ENCODE measurements at regions not wholly inside any gene's neighbourhood (a gene's known extent, or its start where the extent isn't known, plus 50 kb on each side); places are given as distances from the start of the nearest gene placed in this dataset.
"Not testable (repeated sequence)": the region's sequence is repeated elsewhere in the genome, so short reads cannot be mapped to it uniquely, and the experiment has no call there.

DNA sequence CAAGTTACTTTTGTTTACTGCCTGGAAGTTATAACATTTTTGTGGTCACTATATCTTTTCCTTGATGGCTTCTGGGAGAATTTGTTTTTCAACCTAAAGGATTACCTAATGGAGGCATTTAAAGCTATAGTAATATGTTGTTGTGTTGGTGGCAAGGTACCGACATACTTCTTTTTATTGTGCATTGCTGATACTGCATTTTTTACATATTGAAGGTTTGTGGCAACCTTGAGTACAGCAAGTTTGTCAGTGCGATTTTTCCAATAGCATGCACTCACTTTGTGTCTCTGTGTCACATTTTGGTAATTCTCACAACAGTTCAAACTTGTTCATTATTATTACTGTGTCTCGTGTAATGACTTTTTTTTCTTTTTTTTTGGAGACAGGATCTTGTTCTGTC is 246.3 kb downstream of the LRRC70 start:
- Mint-ChIP-seq H3K4me3 (no peak overlapping the region), H3K9me3 (no peaks in the 10 kb centered on the region), H3K36me3 (ENCODE audit: low read depth) (no peaks in the 10 kb centered on the region), H3K4me1 (no peaks in the 10 kb centered on the region), H3K27me3 (peaks cover 4% of the 10 kb centered on the region), H3K27ac (no peak overlapping the region)
- ATAC-seq (replicated peaks): no peak

DNA sequence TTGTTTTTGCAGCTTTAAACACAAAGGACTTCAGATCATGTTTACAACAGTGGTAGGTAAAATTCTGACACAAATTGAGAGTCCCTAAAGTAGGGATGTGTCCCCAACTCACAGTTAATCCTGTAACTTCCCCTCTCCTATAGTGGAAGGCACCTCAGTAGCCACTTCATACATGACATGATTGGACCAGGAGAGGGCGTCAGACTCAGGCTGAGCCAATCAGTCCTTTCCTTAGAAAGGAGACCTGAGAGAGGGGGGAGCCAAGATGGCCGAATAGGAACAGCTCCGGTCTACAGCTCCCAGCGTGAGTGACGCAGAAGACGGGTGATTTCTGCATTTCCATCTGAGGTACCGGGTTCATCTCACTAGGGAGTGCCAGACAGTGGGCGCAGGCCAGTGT is 238.4 kb downstream of the LRRC70 start:
- not testable (repeated sequence) for ATAC-seq (replicated peaks); H3K4me3 Mint-ChIP-seq; H3K36me3 Mint-ChIP-seq (ENCODE audit: low read depth); H3K27ac Mint-ChIP-seq; H3K9me3 Mint-ChIP-seq; H3K4me1 Mint-ChIP-seq
- H3K27me3 Mint-ChIP-seq: peaks cover 10% of the 10 kb centered on the region

DNA sequence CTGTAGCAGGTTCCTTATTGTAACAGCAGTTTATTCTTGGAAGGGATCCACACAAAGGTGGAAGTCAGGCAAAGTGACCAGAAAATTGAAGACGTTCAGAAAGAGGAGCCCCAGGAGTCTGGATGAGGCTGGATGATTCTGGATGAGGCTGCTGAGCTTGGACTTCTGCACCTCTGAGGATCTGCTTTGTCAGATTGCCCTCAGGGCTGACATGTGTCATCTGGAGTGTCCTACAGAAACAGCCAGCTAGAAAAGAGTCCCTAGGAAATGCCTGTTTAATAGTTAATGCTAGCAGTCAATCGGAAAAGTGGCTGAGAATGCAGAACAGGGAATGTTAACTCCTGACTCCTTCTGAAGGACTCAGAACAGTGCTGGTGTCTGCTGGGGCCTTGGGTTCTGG is 236.4 kb downstream of the LRRC70 start:
- Mint-ChIP-seq H3K27me3 (peaks cover 21% of the 10 kb centered on the region), H3K9me3 (peaks cover 2% of the 10 kb centered on the region), H3K36me3 (ENCODE audit: low read depth) (no peaks in the 10 kb centered on the region), H3K27ac (no peak overlapping the region), H3K4me1 (no peaks in the 10 kb centered on the region), H3K4me3 (no peak overlapping the region)
- ATAC-seq (replicated peaks): no peak

DNA sequence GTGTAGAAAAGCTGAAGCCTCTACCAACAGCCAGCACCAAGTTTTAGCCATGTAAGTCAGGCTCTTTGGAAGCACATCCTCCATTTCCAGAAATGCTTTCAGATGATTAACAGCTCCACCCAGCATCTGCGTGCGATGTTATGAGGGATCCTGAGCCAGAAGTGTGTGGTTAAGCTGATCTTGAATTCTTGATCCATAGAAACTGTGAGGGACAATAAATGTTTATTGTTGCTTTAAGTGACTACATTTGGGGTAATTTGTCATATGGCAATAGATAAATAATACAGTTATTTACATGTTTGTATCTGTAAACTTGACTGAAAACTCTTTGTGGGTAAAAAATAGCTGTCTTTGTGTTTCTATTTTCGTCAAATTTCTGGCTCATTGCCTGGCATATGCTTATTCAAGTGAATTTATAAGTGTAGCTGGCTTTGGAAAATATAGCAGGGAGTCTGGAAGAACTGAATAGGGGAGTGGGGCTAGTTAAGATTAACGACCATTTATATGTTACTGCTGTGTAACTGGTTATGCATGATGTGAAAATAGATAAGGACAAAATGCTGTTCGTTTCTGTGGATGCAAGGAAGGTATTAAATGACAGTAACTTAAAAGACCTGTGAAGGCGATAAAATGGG is 234.1 kb downstream of the LRRC70 start:
- H3K4me3 Mint-ChIP-seq: no peak overlapping the region
- peaks cover 3% of the 10 kb centered on the region for H3K9me3 Mint-ChIP-seq
- no peaks in the 10 kb centered on the region for H3K36me3 Mint-ChIP-seq (ENCODE audit: low read depth)
- H3K27ac Mint-ChIP-seq: no peak overlapping the region
- no peaks in the 10 kb centered on the region for H3K4me1 Mint-ChIP-seq
- H3K27me3 Mint-ChIP-seq: peaks cover 23% of the 10 kb centered on the region
- no peak for ATAC-seq (replicated peaks)

DNA sequence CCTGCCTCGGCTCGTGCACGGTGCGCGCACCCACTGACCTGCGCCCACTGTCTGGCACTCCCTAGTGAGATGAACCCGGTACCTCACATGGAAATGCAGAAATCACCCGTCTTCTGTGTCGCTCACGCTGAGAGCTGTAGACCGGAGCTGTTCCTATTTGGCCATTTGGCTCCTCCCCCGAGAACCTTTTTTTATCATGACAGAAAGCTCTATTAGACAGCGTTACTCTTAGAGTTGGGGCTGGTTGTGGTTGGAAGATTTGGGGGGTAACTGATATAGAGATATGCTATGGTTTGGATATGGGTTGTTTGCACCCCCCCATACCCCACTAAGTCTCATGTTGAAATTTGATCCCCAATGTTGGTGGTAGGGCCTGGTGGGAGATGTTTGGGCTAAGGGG is 226.2 kb downstream of the LRRC70 start:
- H3K27me3 Mint-ChIP-seq; H3K36me3 Mint-ChIP-seq (ENCODE audit: low read depth); H3K27ac Mint-ChIP-seq; H3K9me3 Mint-ChIP-seq; ATAC-seq (replicated peaks); H3K4me3 Mint-ChIP-seq; H3K4me1 Mint-ChIP-seq: not testable (repeated sequence)

DNA sequence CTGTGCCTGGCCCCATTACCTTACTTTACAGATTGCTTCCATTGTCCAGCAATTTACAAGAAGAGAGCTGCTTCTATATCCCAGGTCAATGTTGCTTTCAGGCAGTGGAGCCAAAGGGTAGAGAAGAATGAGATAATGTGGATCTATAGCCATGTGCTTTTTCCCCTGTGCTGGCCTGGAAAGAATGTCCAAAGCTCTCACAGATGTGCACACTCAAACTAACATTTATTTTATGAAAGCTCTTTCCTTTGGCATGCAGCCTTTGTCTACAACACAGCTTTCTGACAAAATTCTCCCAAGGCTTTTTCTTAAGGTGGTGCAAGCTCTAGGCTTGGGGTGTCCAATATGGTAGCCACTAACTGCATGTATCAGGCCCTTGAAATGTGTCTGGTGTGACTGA is 217.3 kb downstream of the LRRC70 start:
- H3K36me3 Mint-ChIP-seq (ENCODE audit: low read depth): no peaks in the 10 kb centered on the region
- no peak overlapping the region for H3K27ac Mint-ChIP-seq
- H3K4me1 Mint-ChIP-seq: no peaks in the 10 kb centered on the region
- ATAC-seq (replicated peaks): no peak
- H3K27me3 Mint-ChIP-seq: peaks cover 4% of the 10 kb centered on the region
- peaks cover 5% of the 10 kb centered on the region for H3K9me3 Mint-ChIP-seq
- no peak overlapping the region for H3K4me3 Mint-ChIP-seq

DNA sequence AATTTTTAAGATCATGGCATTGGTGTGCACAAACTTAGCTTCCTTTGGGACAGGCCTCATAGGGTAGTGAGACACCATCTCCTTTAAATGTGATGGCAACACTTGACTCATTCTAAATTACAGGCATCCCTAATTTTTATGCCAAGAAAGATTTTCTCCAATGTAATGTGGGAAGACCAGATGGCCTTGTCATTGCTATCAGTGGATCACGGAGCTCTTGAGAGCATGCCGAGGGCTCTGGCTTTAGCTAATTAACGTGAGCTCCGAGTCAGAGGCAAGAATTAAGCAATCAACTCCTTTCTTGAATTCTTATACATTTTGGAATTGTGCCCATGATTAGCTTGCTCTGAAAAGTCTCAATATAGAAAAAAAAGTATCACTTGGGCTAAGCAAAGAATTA is 215.8 kb downstream of the LRRC70 start:
- H3K4me1 Mint-ChIP-seq: no peaks in the 10 kb centered on the region

DNA sequence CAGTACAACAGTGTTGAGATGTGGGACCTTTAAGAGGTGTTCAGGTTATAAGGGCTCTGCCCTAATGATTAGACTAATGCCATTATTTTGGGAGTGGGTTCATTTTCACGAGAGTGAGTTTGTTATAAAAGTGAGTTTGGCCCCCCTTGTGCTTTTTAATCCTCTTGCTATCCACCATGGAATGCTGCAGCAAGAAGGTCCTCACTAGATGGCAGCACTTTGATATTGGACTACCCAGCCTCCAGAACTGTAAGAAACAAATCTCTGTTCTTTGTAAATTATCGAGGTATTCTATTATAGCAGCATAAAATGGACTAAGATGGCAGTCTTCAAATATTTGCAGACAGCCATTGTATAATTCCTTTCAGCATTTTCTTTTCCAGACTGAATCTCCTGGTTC is 212.4 kb downstream of the LRRC70 start:
- no peaks in the 10 kb centered on the region for H3K9me3 Mint-ChIP-seq
- no peak overlapping the region for H3K4me3 Mint-ChIP-seq
- ATAC-seq (replicated peaks): no peak
- H3K27ac Mint-ChIP-seq: no peak overlapping the region
- H3K4me1 Mint-ChIP-seq: no peaks in the 10 kb centered on the region
- peaks cover 13% of the 10 kb centered on the region for H3K27me3 Mint-ChIP-seq
- H3K36me3 Mint-ChIP-seq (ENCODE audit: low read depth): no peaks in the 10 kb centered on the region

More for the DNA sequence above, 215.8 kb downstream of the LRRC70 start:
- Mint-ChIP-seq H3K9me3 (peaks cover 5% of the 10 kb centered on the region), H3K27ac (no peak overlapping the region), H3K36me3 (ENCODE audit: low read depth) (no peaks in the 10 kb centered on the region), H3K4me3 (no peak overlapping the region), H3K27me3 (peaks cover 10% of the 10 kb centered on the region)
- ATAC-seq (replicated peaks): no peak

DNA sequence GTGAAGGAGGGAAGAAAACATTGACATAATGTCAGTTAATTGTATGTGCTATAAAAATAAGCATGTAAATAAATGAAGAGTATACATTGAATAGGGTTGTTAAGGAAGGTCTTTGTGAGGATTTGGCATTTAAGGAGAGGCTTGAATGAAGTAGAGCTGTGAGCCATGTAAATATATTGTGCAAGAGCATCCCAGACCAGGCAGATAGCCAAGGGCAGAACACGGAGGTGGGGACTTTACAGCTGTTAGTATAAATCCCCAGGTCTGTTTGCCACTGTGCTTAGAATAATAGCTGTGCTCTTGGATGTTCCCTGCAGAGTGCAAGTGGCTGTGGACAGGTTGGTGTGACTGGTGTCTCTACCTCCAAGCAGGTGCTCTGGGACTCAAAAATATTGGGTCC is 211.7 kb downstream of the LRRC70 start:
- ATAC-seq (replicated peaks): no peak
- H3K4me1 Mint-ChIP-seq: no peaks in the 10 kb centered on the region
- H3K27me3 Mint-ChIP-seq: peaks cover 16% of the 10 kb centered on the region
- H3K27ac Mint-ChIP-seq: no peak overlapping the region
- H3K9me3 Mint-ChIP-seq: no peaks in the 10 kb centered on the region
- no peaks in the 10 kb centered on the region for H3K36me3 Mint-ChIP-seq (ENCODE audit: low read depth)
- H3K4me3 Mint-ChIP-seq: no peak overlapping the region

DNA sequence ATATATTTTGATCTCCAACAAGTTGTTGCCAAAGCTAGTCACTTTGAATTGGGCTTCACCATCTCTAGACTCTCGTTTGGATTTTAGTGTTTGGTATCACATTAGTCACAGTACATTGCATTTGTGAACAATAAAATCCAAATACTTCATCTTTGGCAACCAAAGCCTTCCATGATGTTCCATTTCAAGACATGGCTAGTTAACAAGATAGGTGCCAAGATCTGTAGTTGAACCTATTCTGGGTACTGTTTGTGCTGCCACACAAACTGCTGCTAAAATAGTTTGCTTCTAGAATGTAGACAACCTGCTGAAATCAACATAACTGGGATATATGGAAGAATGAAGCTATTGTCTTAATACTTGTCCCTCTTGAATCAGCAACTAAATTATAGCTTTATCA is 207.5 kb downstream of the LRRC70 start:
- peaks cover 14% of the 10 kb centered on the region for H3K27me3 Mint-ChIP-seq
- H3K9me3 Mint-ChIP-seq: no peaks in the 10 kb centered on the region
- no peak overlapping the region for H3K27ac Mint-ChIP-seq
- H3K4me3 Mint-ChIP-seq: no peak overlapping the region
- H3K4me1 Mint-ChIP-seq: no peaks in the 10 kb centered on the region
- H3K36me3 Mint-ChIP-seq (ENCODE audit: low read depth): no peaks in the 10 kb centered on the region
- ATAC-seq (replicated peaks): no peak

DNA sequence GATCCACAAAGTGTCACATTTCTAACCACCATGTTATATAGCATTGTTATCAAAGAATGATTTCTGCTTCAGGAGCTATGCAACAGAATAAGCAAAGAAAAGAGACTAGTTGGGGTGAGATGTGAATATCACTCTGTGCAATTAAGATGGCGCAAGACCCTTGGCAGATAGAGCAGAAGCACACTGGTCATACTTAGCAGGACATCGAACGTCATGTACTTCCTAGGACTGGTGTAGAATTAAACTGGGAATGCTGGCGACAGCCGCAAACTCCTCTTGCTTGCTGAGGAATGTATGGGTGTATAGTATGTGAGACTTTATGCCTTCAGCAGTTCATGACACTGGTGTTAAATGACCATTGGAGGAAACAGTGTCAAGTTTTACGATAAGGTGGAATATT is 207.0 kb downstream of the LRRC70 start:
- Mint-ChIP-seq H3K36me3 (ENCODE audit: low read depth) (no peaks in the 10 kb centered on the region), H3K4me3 (no peak overlapping the region), H3K4me1 (no peaks in the 10 kb centered on the region), H3K27me3 (peaks cover 11% of the 10 kb centered on the region), H3K27ac (no peak overlapping the region), H3K9me3 (no peaks in the 10 kb centered on the region)
- no peak for ATAC-seq (replicated peaks)

DNA sequence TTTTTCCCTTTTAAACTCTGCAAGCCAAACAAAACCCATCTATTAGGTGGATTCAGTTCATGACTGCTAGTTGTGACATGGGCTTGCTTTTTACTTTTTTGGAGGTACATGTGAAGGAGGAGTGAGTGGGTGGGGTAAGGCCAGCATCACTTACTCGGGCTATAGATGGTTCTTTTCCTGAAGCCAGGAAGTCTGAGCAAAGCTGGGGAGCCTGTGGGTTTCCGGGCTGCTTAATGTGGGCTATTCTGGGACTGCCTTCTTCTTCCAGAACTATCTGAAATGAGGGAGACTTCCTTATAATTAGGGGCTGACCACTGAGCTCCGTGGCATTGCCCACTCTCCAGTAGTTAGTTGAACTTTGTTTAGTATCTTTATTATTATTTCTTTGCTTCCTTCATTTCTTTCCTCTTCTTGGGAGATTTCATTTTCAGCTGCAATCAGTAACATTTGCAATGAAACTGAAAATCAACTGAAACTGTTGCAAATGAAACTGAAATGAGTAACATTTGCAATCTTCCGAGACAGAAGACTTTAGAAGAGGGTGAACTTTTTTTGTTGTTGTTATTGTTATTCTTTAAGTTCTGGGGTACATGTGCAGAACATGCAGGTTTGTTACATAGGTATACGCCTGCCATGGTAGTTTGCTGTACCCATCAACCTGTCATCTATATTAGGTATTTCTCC is 204.9 kb downstream of the LRRC70 start:
- Mint-ChIP-seq H3K27me3 (peaks cover 3% of the 10 kb centered on the region), H3K36me3 (ENCODE audit: low read depth) (no peaks in the 10 kb centered on the region), H3K4me3 (no peak overlapping the region), H3K9me3 (no peaks in the 10 kb centered on the region), H3K4me1 (no peaks in the 10 kb centered on the region), H3K27ac (no peak overlapping the region)
- no peak for ATAC-seq (replicated peaks)

DNA sequence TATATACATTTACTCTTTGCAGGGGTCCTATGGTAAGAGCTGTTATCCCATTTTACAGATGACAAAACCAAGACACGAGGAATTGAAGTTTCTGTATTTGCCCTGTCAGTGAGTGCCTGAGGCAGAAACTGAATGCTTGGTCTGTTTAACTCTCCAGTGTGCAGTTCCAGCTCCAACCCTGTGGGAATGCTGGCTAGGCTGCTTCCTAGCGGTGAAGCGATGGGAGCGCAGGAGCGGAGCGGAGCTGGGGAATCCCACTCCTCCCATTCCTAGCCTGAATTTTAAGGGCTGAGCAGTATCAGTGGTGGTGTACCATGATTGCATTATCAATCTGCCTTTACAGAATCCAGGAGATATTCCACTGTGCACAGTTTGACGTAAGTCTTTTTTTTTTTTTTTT is 202.3 kb downstream of the LRRC70 start:
- Mint-ChIP-seq H3K4me1 (no peaks in the 10 kb centered on the region), H3K36me3 (ENCODE audit: low read depth) (no peaks in the 10 kb centered on the region), H3K27ac (no peak overlapping the region), H3K27me3 (peaks cover 3% of the 10 kb centered on the region), H3K4me3 (no peak overlapping the region), H3K9me3 (no peaks in the 10 kb centered on the region)
- no peak for ATAC-seq (replicated peaks)

DNA sequence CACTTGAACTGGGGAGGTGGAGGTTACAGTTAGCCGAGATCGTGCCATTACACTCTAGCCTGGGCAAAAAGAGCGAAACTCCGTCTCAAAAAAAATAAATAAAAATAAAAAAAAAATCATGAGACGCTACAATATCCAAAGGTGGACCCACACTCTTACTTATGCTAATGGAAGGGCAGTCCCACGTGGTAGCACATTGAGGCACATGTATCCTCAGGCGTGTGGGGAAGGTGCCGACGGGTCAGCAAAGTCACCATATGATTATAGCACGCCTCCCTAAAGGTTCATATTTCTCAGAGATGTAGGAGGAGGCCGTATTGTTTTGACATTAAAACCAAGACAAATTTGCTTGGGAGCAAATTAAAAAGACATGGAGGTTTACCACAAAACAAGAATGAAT is 201.6 kb downstream of the LRRC70 start:
- Mint-ChIP-seq H3K27ac (no peak overlapping the region), H3K4me1 (no peaks in the 10 kb centered on the region), H3K4me3 (no peak overlapping the region)

DNA sequence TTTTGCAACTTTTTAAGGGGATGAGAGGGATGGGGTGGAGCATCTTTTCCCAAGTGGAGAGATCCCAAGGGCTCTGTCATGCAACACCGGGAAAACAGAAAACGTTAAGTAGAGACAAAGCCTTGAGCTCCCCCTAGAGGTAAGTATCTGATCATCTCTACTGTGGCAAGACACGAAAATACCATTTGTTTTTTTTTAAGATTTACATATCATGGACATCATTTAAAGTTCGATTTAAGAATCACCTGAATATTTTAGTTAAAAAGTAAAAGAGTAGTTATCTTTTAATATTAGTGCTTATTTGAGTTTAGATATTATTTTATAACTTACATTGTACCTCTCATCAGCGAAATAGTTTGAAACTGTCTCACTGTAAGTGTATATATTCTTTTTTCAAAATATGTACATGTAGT is 200.4 kb downstream of the LRRC70 start:
- Mint-ChIP-seq H3K4me3 (no peak overlapping the region), H3K27me3 (no peaks in the 10 kb centered on the region), H3K27ac (no peak overlapping the region), H3K9me3 (no peaks in the 10 kb centered on the region), H3K36me3 (ENCODE audit: low read depth) (no peaks in the 10 kb centered on the region), H3K4me1 (no peaks in the 10 kb centered on the region)
- peak; percentile 45 for ATAC-seq (replicated peaks)

More for the DNA sequence above, 201.6 kb downstream of the LRRC70 start:
- Mint-ChIP-seq H3K9me3 (no peaks in the 10 kb centered on the region), H3K36me3 (ENCODE audit: low read depth) (no peaks in the 10 kb centered on the region), H3K27me3 (no peaks in the 10 kb centered on the region)
- ATAC-seq (replicated peaks): no peak

All from activated T-helper 17 cell treated with anti-CD3 and anti-CD28 coated beads, Interleukin-2, amount 50 U/mL, for 72 hours (primary cell).